ENCODE measurements at regions not wholly inside any gene's neighbourhood (a gene's known extent, or its start where the extent isn't known, plus 50 kb on each side); places are given as distances from the start of the nearest gene placed in this dataset.

GRCh38 chr2:117085256-117085655 is 729.2 kb upstream of the DDX18 start:
- no peak overlapping the region for H3K4me3 ChIP-seq
- no peaks in the 10 kb centered on the region for H3K36me3 ChIP-seq
- no peak overlapping the region for H3K27ac ChIP-seq
- TF ChIP-seq POLR2A (IDR thresholded peaks at IDR 0.05) (no peak), POLR2AphosphoS5 (IDR thresholded peaks at IDR 0.05) (no peak), EP300 (IDR thresholded peaks at IDR 0.05) (no peak), CTCF (IDR thresholded peaks at IDR 0.05) (no peak)
- no peak for ATAC-seq
- no peaks in the 10 kb centered on the region for H3K27me3 ChIP-seq
- WGBS, 2 donors (ENCODE audit: low coverage in 1 of 2), result 64 to 66% methylated on average over 2 to 3 of the region's 3 CpGs
- no peaks in the 10 kb centered on the region for H3K9me3 ChIP-seq
- no peaks in the 10 kb centered on the region for H3K4me1 ChIP-seq

DNA sequence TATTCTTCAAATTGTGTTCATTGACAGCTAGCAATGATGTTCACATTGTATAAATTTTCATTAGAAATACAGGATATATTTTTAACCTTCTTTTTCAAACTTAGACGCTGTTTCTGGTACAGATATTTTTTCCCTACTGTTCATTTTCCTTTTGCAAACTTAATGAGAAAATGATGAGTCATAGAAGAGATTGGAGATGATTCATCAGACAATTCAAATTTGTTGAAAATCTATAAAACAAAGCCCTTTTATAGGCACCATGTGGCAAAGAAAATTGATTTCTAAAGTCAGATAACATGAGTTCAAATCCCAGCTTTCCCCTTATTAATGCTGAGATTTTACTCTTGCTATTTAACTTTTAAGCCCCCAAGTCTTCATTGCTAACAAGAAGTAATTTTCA is 728.8 kb upstream of the DDX18 start:
- Histone ChIP-seq H3K36me3 (no peaks in the 10 kb centered on the region), H3K9me3 (no peaks in the 10 kb centered on the region), H3K27ac (no peak overlapping the region), H3K4me3 (no peak overlapping the region), H3K27me3 (no peaks in the 10 kb centered on the region), H3K4me1 (no peaks in the 10 kb centered on the region)
- TF ChIP-seq CTCF (IDR thresholded peaks at IDR 0.05) (no peak), POLR2A (IDR thresholded peaks at IDR 0.05) (no peak), EP300 (IDR thresholded peaks at IDR 0.05) (no peak), POLR2AphosphoS5 (IDR thresholded peaks at IDR 0.05) (no peak)
- WGBS, 2 donors (ENCODE audit: low coverage in 1 of 2), result 50 to 90% methylated on average over 1 of the region's 1 CpG
- ATAC-seq, result no peak

DNA sequence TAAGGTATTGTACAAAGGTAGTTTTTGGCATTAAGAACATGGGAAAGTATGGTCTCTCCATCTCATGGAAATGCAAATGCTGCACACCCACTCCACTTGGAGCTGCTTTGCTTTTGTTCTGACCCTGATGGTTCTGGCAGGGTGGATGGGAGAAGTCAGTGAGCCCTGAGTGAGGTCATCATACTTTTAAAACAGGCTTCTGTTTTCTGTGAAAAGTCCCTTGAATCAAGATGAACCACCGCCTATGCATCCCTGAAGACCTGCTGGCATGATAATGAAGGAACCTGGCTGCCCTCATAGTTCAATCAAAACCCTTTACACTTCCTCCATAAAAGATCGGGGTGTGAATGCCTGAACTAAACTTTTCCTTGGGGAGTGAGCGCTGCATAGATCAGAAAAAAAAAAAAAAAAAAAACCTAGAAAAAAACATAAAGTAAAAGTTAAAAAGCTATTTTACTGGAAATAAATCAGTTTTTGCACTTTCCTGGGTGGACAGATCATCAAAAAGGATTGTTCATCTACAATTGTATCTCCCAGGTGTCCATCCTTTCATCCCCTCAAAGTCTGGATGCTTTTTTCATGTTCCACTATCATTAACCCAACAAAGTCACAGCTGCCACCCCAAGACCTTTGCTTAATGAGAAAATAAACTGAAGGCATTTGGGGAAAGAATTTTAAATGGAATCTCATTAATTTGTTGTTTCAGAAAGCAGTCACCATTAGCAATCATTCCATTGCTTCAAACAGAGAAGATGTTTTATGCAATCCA is 728.1 kb upstream of the DDX18 start:
- Histone ChIP-seq H3K36me3 (no peaks in the 10 kb centered on the region), H3K4me3 (no peak overlapping the region), H3K4me1 (no peaks in the 10 kb centered on the region), H3K9me3 (no peaks in the 10 kb centered on the region), H3K27ac (no peak overlapping the region), H3K27me3 (no peaks in the 10 kb centered on the region)
- WGBS, 2 donors (ENCODE audit: low coverage in 1 of 2), result 93% methylated on average over 3 of the region's 3 CpGs; no CpG with 5 or more reads in 1 of the 2 donors
- TF ChIP-seq EP300 (IDR thresholded peaks at IDR 0.05) (no peak), POLR2AphosphoS5 (IDR thresholded peaks at IDR 0.05) (no peak), CTCF (IDR thresholded peaks at IDR 0.05) (no peak), POLR2A (IDR thresholded peaks at IDR 0.05) (no peak)
- no peak for ATAC-seq

DNA sequence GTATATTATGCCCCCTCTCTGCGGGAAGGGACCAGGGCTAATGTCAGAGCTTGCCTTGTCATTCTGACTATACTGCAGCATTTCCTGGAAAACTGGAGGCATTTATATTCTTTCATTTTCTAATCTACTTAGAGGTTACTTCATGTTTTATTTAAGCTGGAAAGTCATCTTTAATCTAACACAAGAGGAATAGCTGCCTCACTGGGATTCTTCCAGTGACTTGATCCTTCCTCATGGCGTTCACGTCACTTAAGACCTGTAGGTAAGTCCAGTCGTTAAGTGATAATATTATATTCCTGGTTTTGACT is 727.6 kb upstream of the DDX18 start:
- no peak overlapping the region for H3K4me3 ChIP-seq
- no peaks in the 10 kb centered on the region for H3K27me3 ChIP-seq
- H3K36me3 ChIP-seq, result no peaks in the 10 kb centered on the region
- ATAC-seq, result no peak
- 37 to 89% methylated on average over 3 of the region's 4 CpGs for WGBS, 2 donors (ENCODE audit: low coverage in 1 of 2)
- H3K4me1 ChIP-seq, result no peaks in the 10 kb centered on the region
- no peaks in the 10 kb centered on the region for H3K9me3 ChIP-seq
- TF ChIP-seq CTCF (IDR thresholded peaks at IDR 0.05), result no peak
- H3K27ac ChIP-seq, result no peak overlapping the region

GRCh38 chr2:117087535-117088291 is 726.8 kb upstream of the DDX18 start:
- 10 to 13% methylated on average over 5 to 8 of the region's 9 CpGs for WGBS, 2 donors (ENCODE audit: low coverage in 1 of 2)

More at GRCh38 chr2:117087535-117088291, 726.8 kb upstream of the DDX18 start:
- no peaks in the 10 kb centered on the region for H3K9me3 ChIP-seq
- H3K27me3 ChIP-seq, result no peaks in the 10 kb centered on the region
- no peak for ATAC-seq
- no peak overlapping the region for H3K27ac ChIP-seq
- no peak for TF ChIP-seq POLR2AphosphoS5 (IDR thresholded peaks at IDR 0.05)
- no peak overlapping the region for H3K4me3 ChIP-seq
- H3K36me3 ChIP-seq, result no peaks in the 10 kb centered on the region
- H3K4me1 ChIP-seq, result no peaks in the 10 kb centered on the region

Measured in gastroesophageal sphincter (tissue), 4 donors.